ENCODE measurements at regions not wholly inside any gene's neighbourhood (a gene's known extent, or its start where the extent isn't known, plus 50 kb on each side); places are given as distances from the start of the nearest gene placed in this dataset.

DNA sequence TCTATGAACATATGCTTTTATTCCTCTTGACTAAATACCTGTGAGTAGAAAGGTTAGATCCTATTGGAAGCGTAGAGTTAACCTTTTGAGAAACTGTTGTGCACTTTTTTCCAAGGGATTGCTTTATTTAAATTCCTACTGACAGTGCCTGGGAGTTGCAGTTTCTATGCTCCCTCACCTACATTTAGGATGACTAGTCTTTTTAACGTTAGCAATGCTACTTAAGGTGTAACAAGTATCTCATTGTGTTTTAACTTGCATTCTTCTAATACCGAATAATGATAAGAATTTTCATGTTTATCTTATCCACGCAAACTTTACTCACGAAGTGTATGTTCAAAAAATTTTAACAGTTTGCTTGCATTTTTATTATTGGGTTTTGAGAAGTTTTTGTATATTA, 1123.9 kb upstream of the PCDH7 start:
- TF ChIP-seq, protein P1, sequence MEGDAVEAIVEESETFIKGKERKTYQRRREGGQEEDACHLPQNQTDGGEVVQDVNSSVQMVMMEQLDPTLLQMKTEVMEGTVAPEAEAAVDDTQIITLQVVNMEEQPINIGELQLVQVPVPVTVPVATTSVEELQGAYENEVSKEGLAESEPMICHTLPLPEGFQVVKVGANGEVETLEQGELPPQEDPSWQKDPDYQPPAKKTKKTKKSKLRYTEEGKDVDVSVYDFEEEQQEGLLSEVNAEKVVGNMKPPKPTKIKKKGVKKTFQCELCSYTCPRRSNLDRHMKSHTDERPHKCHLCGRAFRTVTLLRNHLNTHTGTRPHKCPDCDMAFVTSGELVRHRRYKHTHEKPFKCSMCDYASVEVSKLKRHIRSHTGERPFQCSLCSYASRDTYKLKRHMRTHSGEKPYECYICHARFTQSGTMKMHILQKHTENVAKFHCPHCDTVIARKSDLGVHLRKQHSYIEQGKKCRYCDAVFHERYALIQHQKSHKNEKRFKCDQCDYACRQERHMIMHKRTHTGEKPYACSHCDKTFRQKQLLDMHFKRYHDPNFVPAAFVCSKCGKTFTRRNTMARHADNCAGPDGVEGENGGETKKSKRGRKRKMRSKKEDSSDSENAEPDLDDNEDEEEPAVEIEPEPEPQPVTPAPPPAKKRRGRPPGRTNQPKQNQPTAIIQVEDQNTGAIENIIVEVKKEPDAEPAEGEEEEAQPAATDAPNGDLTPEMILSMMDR (IDR thresholded peaks at IDR 0.05; ENCODE audit: unreplicated experiment) = no peak
- H3K9me3 Mint-ChIP-seq = peaks cover 18% of the 10 kb centered on the region
- H3K36me3 Mint-ChIP-seq = no peaks in the 10 kb centered on the region
- no peak overlapping the region for H3K27ac Mint-ChIP-seq
- no peaks in the 10 kb centered on the region for H3K4me1 Mint-ChIP-seq
- no peak for DNase-seq (ENCODE audit: low spot score in 2 of 2, unreplicated experiment in 2 of 2)
- H3K27me3 Mint-ChIP-seq (ENCODE audit: low read depth) = peaks cover 1% of the 10 kb centered on the region
- no peak overlapping the region for H3K4me3 Mint-ChIP-seq

DNA sequence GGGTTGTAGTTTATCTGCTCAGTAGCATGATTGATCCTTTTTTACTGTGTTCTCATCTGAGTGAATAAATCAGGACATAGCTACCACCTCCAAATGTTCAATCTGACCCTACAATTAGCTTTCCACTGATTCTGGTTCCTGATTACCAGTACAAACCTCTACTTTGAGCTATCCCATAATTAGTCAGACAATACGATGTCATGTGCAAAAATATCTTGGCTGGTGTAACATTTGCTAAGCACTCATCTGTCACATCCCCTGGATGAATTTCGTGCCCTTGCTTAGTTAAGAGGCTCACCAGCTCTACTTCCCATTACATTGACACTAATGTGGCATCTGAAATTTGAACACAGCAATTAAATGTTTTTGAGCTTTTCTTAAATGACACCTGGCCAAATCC, 1101.0 kb upstream of the PCDH7 start:
- no peak overlapping the region for H3K27ac Mint-ChIP-seq
- no peak for DNase-seq (ENCODE audit: low spot score in 2 of 2, unreplicated experiment in 2 of 2)
- TF ChIP-seq, protein P1 (IDR thresholded peaks at IDR 0.05; ENCODE audit: unreplicated experiment) = no peak
- no peaks in the 10 kb centered on the region for H3K4me1 Mint-ChIP-seq
- no peaks in the 10 kb centered on the region for H3K36me3 Mint-ChIP-seq
- no peak overlapping the region for H3K4me3 Mint-ChIP-seq
- H3K9me3 Mint-ChIP-seq = no peaks in the 10 kb centered on the region
- no peaks in the 10 kb centered on the region for H3K27me3 Mint-ChIP-seq (ENCODE audit: low read depth)

DNA sequence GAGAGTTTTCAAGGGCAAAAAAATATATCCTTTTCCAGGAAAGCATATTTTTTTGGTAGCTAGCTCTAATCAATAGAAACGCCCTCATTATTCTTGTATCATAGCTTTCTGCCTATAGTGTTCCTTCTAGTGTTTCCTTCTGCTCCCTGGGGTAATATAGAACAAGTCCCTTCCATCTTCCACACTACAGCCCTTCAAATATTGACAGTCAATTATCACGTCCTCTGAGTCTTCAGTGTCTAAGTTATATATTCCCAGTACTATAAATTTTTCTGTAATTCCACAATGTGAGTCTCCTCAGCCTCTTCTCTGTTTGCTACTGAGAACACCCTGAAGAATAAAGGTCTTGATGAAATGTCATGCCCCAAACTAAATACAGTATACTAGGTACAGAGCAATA, 1088.0 kb upstream of the PCDH7 start:
- Mint-ChIP-seq H3K27ac (no peak overlapping the region), H3K4me1 (no peaks in the 10 kb centered on the region), H3K9me3 (peaks cover 7% of the 10 kb centered on the region), H3K36me3 (no peaks in the 10 kb centered on the region), H3K27me3 (ENCODE audit: low read depth) (peaks cover 4% of the 10 kb centered on the region), H3K4me3 (no peak overlapping the region)
- TF ChIP-seq, protein P1 (IDR thresholded peaks at IDR 0.05; ENCODE audit: unreplicated experiment) = no peak
- no peak for DNase-seq (ENCODE audit: low spot score in 2 of 2, unreplicated experiment in 2 of 2)

DNA sequence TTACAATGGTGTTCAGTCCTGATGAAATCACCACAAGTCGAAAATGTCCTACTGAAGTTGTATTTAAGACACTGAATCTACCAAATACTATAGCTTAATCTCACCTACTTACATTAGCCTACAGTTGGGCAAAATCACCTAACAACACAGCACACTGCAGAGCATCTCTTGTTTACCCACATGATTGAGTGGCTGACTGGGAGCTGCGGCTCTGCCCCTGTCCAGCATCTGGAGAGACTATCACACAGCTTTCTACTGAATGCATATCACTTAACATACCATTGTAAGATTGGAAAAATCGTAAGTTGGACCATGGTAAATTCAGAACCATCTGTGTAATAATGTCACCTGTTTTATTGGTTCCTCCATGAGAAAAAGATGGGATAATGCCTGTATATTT, 1083.2 kb upstream of the PCDH7 start:
- Mint-ChIP-seq H3K4me3 (no peak overlapping the region), H3K27me3 (ENCODE audit: low read depth) (peaks cover 4% of the 10 kb centered on the region), H3K9me3 (peaks cover 3% of the 10 kb centered on the region), H3K36me3 (no peaks in the 10 kb centered on the region), H3K4me1 (no peaks in the 10 kb centered on the region), H3K27ac (no peak overlapping the region)
- no peak for DNase-seq (ENCODE audit: low spot score in 2 of 2, unreplicated experiment in 2 of 2)
- TF ChIP-seq, protein P1 (IDR thresholded peaks at IDR 0.05; ENCODE audit: unreplicated experiment) = no peak

DNA sequence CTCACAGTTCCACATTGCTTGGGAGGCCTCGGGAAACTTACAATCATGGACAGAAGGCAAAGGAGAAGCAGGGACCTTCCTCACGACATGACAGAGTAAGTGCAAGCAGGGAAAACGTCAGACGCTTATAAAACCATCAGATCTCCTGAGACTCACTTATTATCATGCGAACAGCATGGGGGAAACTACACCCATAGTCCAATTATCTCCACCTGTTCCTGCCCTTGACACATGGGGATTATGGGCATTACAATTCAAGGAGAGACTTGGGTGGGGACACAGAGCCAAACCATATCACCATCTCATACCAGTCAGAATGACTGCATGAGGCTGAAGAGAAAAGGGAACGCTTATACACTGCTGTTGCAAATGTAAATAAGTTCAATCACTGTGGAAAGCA, 1066.9 kb upstream of the PCDH7 start:
- no peaks in the 10 kb centered on the region for H3K9me3 Mint-ChIP-seq

More for the DNA sequence above, 1066.9 kb upstream of the PCDH7 start:
- Mint-ChIP-seq H3K27ac (no peak overlapping the region), H3K36me3 (no peaks in the 10 kb centered on the region), H3K4me1 (no peaks in the 10 kb centered on the region), H3K27me3 (ENCODE audit: low read depth) (no peaks in the 10 kb centered on the region), H3K4me3 (no peak overlapping the region)
- TF ChIP-seq, protein P1 (IDR thresholded peaks at IDR 0.05; ENCODE audit: unreplicated experiment) = no peak
- DNase-seq (ENCODE audit: low spot score in 2 of 2, unreplicated experiment in 2 of 2) = no peak

Data from mesothelial cell of epicardium (in vitro differentiated cells).